ENCODE measurements at regions not wholly inside any gene's neighbourhood (a gene's known extent, or its start where the extent isn't known, plus 50 kb on each side); places are given as distances from the start of the nearest gene placed in this dataset.
A peak's percentile ranks its signal among the peaks of the same experiment; 100 is the strongest.
"Not testable (repeated sequence)": the region's sequence is repeated elsewhere in the genome, so short reads cannot be mapped to it uniquely, and the experiment has no call there.

- no peak for DNase-seq
These were observed 1111.8 kb downstream of the TAF11L14 start for GRCh38 chr5:18745988-18746615.

- no peak for DNase-seq
These were observed 1115.5 kb downstream of the TAF11L14 start for GRCh38 chr5:18749763-18750162.

- DNase-seq: no peak
These were observed 1118.1 kb downstream of the TAF11L14 start for GRCh38 chr5:18752317-18752716.

- no peak for DNase-seq
These were observed 1119.9 kb downstream of the TAF11L14 start for GRCh38 chr5:18754201-18754600.

DNA sequence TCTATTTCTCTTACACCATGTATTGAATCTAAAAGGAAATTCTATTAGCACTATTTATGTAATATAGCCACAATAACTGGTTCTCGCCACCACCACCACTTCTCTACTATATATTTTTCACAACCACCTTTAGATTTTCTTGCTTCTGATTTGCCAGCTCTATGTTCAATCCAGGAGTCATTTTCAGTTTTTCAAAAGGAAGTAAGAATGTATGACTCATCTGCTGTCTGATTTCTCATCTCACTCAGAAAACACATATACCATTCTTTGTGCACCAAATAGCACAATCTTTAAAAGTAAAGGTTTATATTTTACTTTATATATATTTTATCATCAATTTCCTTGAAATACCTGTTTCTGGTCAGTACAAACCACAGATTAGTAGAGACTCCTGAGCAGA lies 1127.5 kb downstream of the TAF11L14 start:
- no peak for DNase-seq

DNA sequence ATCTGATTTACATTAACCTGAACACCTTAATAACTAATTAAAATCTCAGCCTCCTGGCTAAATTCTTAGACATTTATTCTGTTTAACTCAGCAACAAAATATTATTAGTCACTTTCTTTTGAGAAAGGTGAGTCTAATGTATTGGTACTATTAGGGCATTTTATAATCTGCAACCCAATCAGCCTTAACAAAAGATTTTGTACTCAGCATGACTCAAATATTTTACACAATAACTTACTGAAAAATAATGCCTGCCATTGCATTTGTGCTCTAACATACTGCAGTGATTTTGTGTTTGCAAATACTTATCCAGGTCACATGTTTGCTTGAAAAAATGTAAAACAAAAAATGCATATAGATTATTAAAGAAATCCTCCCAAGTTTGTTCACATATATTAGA lies 1129.9 kb downstream of the TAF11L14 start:
- DNase-seq: no peak

GRCh38 chr5:18765304-18765703 lies 1131.0 kb downstream of the TAF11L14 start:
- no peak for DNase-seq

- DNase-seq: no peak
These were observed 1136.9 kb downstream of the TAF11L14 start for GRCh38 chr5:18771097-18771610.

- DNase-seq: no peak
These were observed 1138.2 kb downstream of the TAF11L14 start for GRCh38 chr5:18772475-18772874.

- DNase-seq: no peak
These were observed 1144.0 kb downstream of the TAF11L14 start for GRCh38 chr5:18778225-18778624.

DNA sequence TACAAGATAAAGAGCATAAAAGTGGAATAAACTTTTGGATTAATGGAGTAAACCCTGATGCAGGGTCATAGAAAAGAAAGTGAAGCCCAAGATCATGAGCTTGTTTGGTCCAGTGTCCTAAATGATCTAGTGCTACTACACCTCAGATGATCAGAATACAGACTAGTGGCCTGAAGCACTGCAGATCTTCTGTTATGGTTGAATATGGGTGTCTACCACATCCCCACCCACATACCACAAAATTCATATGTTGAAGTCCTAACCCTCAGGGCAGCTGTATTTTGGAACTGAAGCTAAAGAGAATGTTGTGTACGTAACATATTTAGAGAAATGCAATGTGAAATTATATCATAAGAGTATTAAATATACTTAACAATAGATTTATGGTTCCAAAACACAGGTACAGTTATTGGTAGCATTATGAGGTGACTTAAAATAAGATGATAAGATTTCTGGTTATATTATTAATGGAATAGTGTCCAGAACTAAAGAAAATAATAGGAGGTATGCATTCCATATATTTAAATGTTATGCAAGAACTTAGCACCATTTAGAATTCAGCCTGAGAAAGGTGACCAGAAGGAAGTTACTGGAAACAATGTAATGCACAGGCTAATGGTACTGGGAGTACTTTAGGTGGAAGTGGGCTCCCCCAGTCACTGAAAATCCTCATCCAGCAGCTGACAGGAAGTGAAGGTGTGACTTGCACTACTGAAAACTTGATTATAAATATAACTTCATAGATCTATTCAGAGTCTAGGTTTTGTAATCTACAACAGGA lies 1155.1 kb downstream of the TAF11L14 start:
- DNase-seq: no peak

- DNase-seq: no peak
These were observed 1157.9 kb downstream of the TAF11L14 start for GRCh38 chr5:18792145-18792544.

DNA sequence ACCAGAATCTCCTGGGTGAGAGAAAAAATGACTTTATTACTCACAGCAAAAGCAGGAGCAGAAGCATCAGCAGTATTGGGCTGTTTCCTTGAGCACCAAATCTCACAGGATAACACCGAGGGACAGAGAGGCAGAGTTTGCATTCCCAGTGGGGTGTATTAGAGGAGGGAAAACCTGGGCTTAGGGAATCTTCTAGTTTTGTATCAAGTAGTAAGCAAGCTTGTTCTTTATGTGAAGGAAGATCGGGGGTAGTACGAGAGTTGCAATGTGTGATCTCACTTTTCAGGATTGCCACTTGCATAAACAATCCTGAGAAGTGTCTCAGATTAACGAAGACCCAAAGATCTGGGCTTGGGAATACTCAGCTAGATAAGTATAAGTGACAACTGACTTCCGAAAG lies 1163.0 kb downstream of the TAF11L14 start:
- no peak for DNase-seq

- DNase-seq: no peak
These were observed 1163.8 kb downstream of the TAF11L14 start for GRCh38 chr5:18798058-18798457.

- no peak for DNase-seq
These were observed 1165.3 kb downstream of the TAF11L14 start for GRCh38 chr5:18799482-18800128.

- DNase-seq: no peak
These were observed 1166.2 kb downstream of the TAF11L14 start for GRCh38 chr5:18800293-18801025.

DNA sequence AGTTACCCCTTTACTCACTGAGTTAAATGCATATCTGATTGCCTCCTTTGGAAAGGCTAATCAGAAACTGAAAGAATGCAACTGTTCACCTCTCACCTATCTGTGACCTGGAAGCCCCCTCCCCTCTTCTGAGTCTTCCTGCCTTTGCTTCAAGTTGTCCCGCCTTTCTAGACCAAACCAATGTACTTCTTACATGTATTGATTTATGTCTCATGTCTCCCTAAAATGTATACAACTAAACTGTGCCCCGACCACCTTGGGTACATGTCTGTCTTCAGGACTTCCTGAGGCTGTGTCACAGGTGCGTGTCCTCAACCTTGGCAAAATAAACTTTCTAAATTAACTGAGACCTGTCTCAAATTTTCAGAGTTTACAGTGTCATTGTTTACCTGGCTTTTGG lies 1167.2 kb downstream of the TAF11L14 start:
- DNase-seq: not testable (repeated sequence)

DNA sequence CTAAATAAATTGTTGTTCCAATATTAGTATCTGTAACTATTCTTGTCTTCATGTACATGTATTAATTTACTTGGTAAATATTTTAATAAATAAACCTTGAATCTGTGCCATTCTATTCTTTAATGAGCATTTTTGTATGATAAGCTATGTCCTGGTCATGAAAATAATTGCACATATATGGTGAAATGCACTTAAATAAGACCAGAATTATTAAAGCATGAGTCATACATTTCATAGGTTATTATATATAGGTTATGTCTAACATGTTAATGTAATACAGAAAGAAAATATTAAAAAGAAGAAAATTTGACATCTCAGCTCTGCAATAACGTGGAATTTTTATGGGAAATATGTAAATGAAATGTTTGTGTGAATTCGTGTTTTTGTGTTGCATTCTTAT lies 1168.1 kb downstream of the TAF11L14 start:
- DNase-seq: no peak

- DNase-seq: no peak
These were observed 1171.1 kb downstream of the TAF11L14 start for GRCh38 chr5:18805376-18805775.

DNA sequence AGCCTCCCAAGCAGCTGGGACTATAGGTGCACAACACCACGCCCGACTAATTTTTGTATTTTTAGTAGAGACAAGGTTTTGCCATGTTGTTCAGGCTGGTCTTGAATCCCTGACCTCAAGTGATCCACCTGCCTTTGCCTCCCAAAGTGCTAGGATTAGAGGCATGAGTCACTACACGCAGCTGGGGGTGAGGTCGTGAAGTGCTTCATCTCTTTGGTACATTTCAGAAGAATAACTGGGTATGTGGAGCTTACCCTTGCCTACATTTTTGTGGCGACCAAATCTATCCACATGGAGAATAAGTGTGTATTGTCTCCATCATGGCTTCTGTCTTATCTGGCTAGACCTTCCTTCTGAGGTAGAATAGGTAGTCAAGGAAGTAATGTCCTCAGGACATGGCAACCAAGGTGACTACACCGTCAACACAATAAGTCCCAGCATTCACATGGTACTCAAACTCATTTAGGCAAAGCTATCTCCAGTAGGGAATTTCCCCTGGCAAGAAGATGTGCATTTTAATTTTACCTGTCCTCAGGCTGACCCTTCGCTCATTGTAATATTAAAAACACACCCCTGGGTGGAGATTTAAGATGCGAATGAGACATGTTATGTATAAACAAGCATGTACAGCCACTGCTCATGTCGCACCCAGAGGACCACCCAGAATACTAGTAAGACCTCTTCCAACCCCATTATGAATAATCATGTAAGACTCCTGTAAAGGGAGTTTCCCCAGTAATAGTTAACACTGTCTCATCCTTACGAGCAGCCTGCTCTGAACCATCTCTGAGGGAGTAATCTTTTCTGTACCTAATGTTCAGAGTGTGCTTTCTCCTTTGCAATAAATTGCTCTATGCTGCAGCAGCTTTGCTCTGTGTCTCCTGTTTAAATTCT lies 1173.2 kb downstream of the TAF11L14 start:
- no peak for DNase-seq

- peak; percentile 79 for DNase-seq
These were observed 1176.3 kb downstream of the CDH18 start for GRCh38 chr5:18811661-18812060.

- DNase-seq: peak; percentile 20
These were observed 1159.6 kb downstream of the CDH18 start for GRCh38 chr5:18828351-18828750.

Measured in NCI-H82 (cell line).